ENCODE measurements at regions not wholly inside any gene's neighbourhood (a gene's known extent, or its start where the extent isn't known, plus 50 kb on each side); places are given as distances from the start of the nearest gene placed in this dataset.

- H3K27ac Mint-ChIP-seq, result no peak overlapping the region
- ATAC-seq (no peak), DNase-seq (no peak)
- no peaks in the 10 kb centered on the region for H3K4me1 Mint-ChIP-seq
- H3K9me3 Mint-ChIP-seq, result peaks cover 0 to 8% of the 10 kb centered on the region in 2 donors
- H3K27me3 Mint-ChIP-seq, result no peaks in the 10 kb centered on the region
- H3K4me3 Mint-ChIP-seq, result no peak overlapping the region
Observed at GRCh38 chr5:105685884-105686283, 1984.9 kb downstream of the EFNA5 start.

GRCh38 chr5:105684799-105685198, 1985.9 kb downstream of the EFNA5 start:
- ATAC-seq (no peak), DNase-seq (no peak)
- no peak overlapping the region for H3K27ac Mint-ChIP-seq
- H3K4me3 Mint-ChIP-seq, result no peak overlapping the region
- H3K4me1 Mint-ChIP-seq, result no peaks in the 10 kb centered on the region
- no peaks in the 10 kb centered on the region for H3K27me3 Mint-ChIP-seq
- H3K9me3 Mint-ChIP-seq, result peaks cover 0 to 12% of the 10 kb centered on the region in 2 donors

- no peak for DNase-seq
- no peak for ATAC-seq
- no peaks in the 10 kb centered on the region for H3K4me1 Mint-ChIP-seq
- H3K9me3 Mint-ChIP-seq, result peaks cover 0 to 12% of the 10 kb centered on the region in 2 donors
- H3K4me3 Mint-ChIP-seq, result no peak overlapping the region
- H3K27ac Mint-ChIP-seq, result no peak overlapping the region
- H3K27me3 Mint-ChIP-seq, result no peaks in the 10 kb centered on the region
Observed at GRCh38 chr5:105680858-105681475, 1989.8 kb downstream of the EFNA5 start.

- Mint-ChIP-seq H3K27me3 (no peaks in the 10 kb centered on the region), H3K9me3 (peaks cover 1 to 6% of the 10 kb centered on the region in 2 donors), H3K4me3 (no peak overlapping the region), H3K27ac (no peak overlapping the region), H3K4me1 (no peaks in the 10 kb centered on the region)
- no peak for ATAC-seq
- no peak for DNase-seq
Observed at GRCh38 chr5:105677291-105677690, 1993.4 kb downstream of the EFNA5 start.

- ATAC-seq, result no peak
- no peak overlapping the region for H3K27ac Mint-ChIP-seq
Observed at GRCh38 chr5:105670596-105670995, 2000.1 kb downstream of the EFNA5 start.

GRCh38 chr5:105663671-105664070, 2007.1 kb downstream of the EFNA5 start:
- DNase-seq, result no peak
- H3K9me3 Mint-ChIP-seq, result peaks cover 0 to 17% of the 10 kb centered on the region in 2 donors
- no peak for ATAC-seq
- H3K27ac Mint-ChIP-seq, result no peak overlapping the region
- no peaks in the 10 kb centered on the region for H3K27me3 Mint-ChIP-seq
- no peak overlapping the region for H3K4me3 Mint-ChIP-seq
- no peaks in the 10 kb centered on the region for H3K4me1 Mint-ChIP-seq

More at GRCh38 chr5:105670596-105670995, 2000.1 kb downstream of the EFNA5 start:
- H3K27me3 Mint-ChIP-seq, result no peaks in the 10 kb centered on the region
- H3K9me3 Mint-ChIP-seq, result peaks cover 4 to 28% of the 10 kb centered on the region in 2 donors
- no peaks in the 10 kb centered on the region for H3K4me1 Mint-ChIP-seq
- no peak overlapping the region for H3K4me3 Mint-ChIP-seq
- no peak for DNase-seq

- Mint-ChIP-seq H3K27ac (no peak overlapping the region), H3K27me3 (no peaks in the 10 kb centered on the region), H3K9me3 (no peaks in the 10 kb centered on the region), H3K4me1 (no peaks in the 10 kb centered on the region), H3K4me3 (no peak overlapping the region)
- ATAC-seq, result no peak
- DNase-seq, result no peak
Observed at GRCh38 chr5:105659396-105659795, 2011.3 kb downstream of the EFNA5 start.

GRCh38 chr5:105640328-105640727, 2030.4 kb downstream of the EFNA5 start:
- Mint-ChIP-seq H3K4me3 (no peak overlapping the region), H3K9me3 (peaks cover 5 to 8% of the 10 kb centered on the region in 2 donors), H3K27ac (no peak overlapping the region), H3K4me1 (no peaks in the 10 kb centered on the region), H3K27me3 (no peaks in the 10 kb centered on the region)
- DNase-seq, result no peak
- ATAC-seq, result no peak

- Mint-ChIP-seq H3K4me3 (no peak overlapping the region), H3K9me3 (peaks cover 5 to 8% of the 10 kb centered on the region in 2 donors), H3K4me1 (no peaks in the 10 kb centered on the region), H3K27ac (no peak overlapping the region), H3K27me3 (no peaks in the 10 kb centered on the region)
- ATAC-seq, result no peak
- DNase-seq, result no peak
Observed at GRCh38 chr5:105639511-105639910, 2031.2 kb downstream of the EFNA5 start.

GRCh38 chr5:105639068-105639467, 2031.7 kb downstream of the EFNA5 start:
- H3K9me3 Mint-ChIP-seq, result peaks cover 5 to 8% of the 10 kb centered on the region in 2 donors
- ATAC-seq (no peak), DNase-seq (no peak)
- H3K27ac Mint-ChIP-seq, result no peak overlapping the region
- H3K4me1 Mint-ChIP-seq, result no peaks in the 10 kb centered on the region
- H3K4me3 Mint-ChIP-seq, result no peak overlapping the region
- no peaks in the 10 kb centered on the region for H3K27me3 Mint-ChIP-seq

- peaks cover 5 to 8% of the 10 kb centered on the region in 2 donors for H3K9me3 Mint-ChIP-seq
- H3K4me3 Mint-ChIP-seq, result no peak overlapping the region
- H3K4me1 Mint-ChIP-seq, result no peaks in the 10 kb centered on the region
- ATAC-seq (no peak), DNase-seq (no peak)
- H3K27ac Mint-ChIP-seq, result no peak overlapping the region
- H3K27me3 Mint-ChIP-seq, result no peaks in the 10 kb centered on the region
Observed at GRCh38 chr5:105638437-105638836, 2032.3 kb downstream of the EFNA5 start.

- no peak for DNase-seq
- Mint-ChIP-seq H3K9me3 (peaks cover 5 to 8% of the 10 kb centered on the region in 2 donors), H3K4me3 (no peak overlapping the region), H3K27ac (no peak overlapping the region), H3K27me3 (no peaks in the 10 kb centered on the region), H3K4me1 (no peaks in the 10 kb centered on the region)
- no peak for ATAC-seq
Observed at GRCh38 chr5:105632043-105632442, 2038.7 kb downstream of the EFNA5 start.

- no peak overlapping the region for H3K27ac Mint-ChIP-seq
- no peak overlapping the region for H3K4me3 Mint-ChIP-seq
- peaks cover 3 to 4% of the 10 kb centered on the region in 2 donors for H3K9me3 Mint-ChIP-seq
- no peaks in the 10 kb centered on the region for H3K27me3 Mint-ChIP-seq
- DNase-seq (no peak), ATAC-seq (no peak)
- no peaks in the 10 kb centered on the region for H3K4me1 Mint-ChIP-seq
Observed at GRCh38 chr5:105630803-105631202, 2039.9 kb downstream of the EFNA5 start.

- peaks cover 3 to 5% of the 10 kb centered on the region in 2 donors for H3K9me3 Mint-ChIP-seq
- DNase-seq, result no peak
- no peak overlapping the region for H3K27ac Mint-ChIP-seq
- H3K4me1 Mint-ChIP-seq, result no peaks in the 10 kb centered on the region
- ATAC-seq, result no peak
- no peaks in the 10 kb centered on the region for H3K27me3 Mint-ChIP-seq
- H3K4me3 Mint-ChIP-seq, result no peak overlapping the region
Observed at GRCh38 chr5:105619725-105620124, 2051.0 kb downstream of the EFNA5 start.

- no peak overlapping the region for H3K4me3 Mint-ChIP-seq
- no peaks in the 10 kb centered on the region for H3K27me3 Mint-ChIP-seq
- H3K4me1 Mint-ChIP-seq, result no peaks in the 10 kb centered on the region
- peaks cover 3 to 5% of the 10 kb centered on the region in 2 donors for H3K9me3 Mint-ChIP-seq
- DNase-seq (no peak), ATAC-seq (no peak)
- H3K27ac Mint-ChIP-seq, result no peak overlapping the region
Observed at GRCh38 chr5:105617436-105618215, 2053.1 kb downstream of the EFNA5 start.

- ATAC-seq, result no peak
- H3K4me3 Mint-ChIP-seq, result no peak overlapping the region
- no peaks in the 10 kb centered on the region for H3K27me3 Mint-ChIP-seq
- no peaks in the 10 kb centered on the region for H3K9me3 Mint-ChIP-seq
- no peak for DNase-seq
- no peak overlapping the region for H3K27ac Mint-ChIP-seq
- H3K4me1 Mint-ChIP-seq, result no peaks in the 10 kb centered on the region
Observed at GRCh38 chr5:105616599-105616998, 2054.0 kb upstream of the NUDT12 start.

Data from stimulated activated naive CD8-positive, alpha-beta T cell treated with anti-CD3 and anti-CD28 coated beads, Interleukin-15, amount 100 ng/mL, for 72 hours (primary cell).